ENCODE measurements at regions not wholly inside any gene's neighbourhood (a gene's known extent, or its start where the extent isn't known, plus 50 kb on each side); places are given as distances from the start of the nearest gene placed in this dataset.
A peak's percentile ranks its signal among the peaks of the same experiment; 100 is the strongest.

GRCh38 chr11:112762707-112763090 lies 198.5 kb upstream of the NCAM1 start:
- Histone ChIP-seq H3K4me3 (ENCODE audit: low read length in 2 of 2) (no peak overlapping the region), H2BK12ac (ENCODE audit: low read length) (no peak overlapping the region), H3K4ac (ENCODE audit: low read length) (no peak overlapping the region), H3K36me3 (replicated peaks in 1 of 2; ENCODE audit: control insufficient read depth in 2 of 2, insufficient read depth in 2 of 2, low read length in 2 of 2) (no peaks in the 10 kb centered on the region), H4K8ac (ENCODE audit: low read depth, low read length) (no peak overlapping the region), H2BK15ac (ENCODE audit: low read length) (no peak overlapping the region), H2AFZ (ENCODE audit: low read length) (no peak overlapping the region), H2AK5ac (ENCODE audit: low read depth, low read length) (no peak overlapping the region), H4K91ac (ENCODE audit: low read depth, low read length, poor library complexity) (no peak overlapping the region), H3K79me1 (ENCODE audit: low read depth, low read length) (no peaks in the 10 kb centered on the region), H3K9ac (ENCODE audit: low read depth, low read length, poor library complexity) (no peak overlapping the region), H3K14ac (ENCODE audit: low read length) (no peak overlapping the region), H3K9me3 (replicated peaks in 1 of 2; ENCODE audit: control insufficient read depth in 2 of 2, insufficient read depth in 1 of 2, low read depth in 1 of 2, low read length in 2 of 2) (peaks cover 0 to 1% of the 10 kb centered on the region in 2 donors), H3K23ac (ENCODE audit: low read depth, low read length, poor library complexity) (no peak overlapping the region), H3K27ac (replicated peaks; ENCODE audit: low read length) (no peak overlapping the region), H2BK120ac (ENCODE audit: low read depth, low read length) (no peak overlapping the region), H2BK5ac (ENCODE audit: low read length) (no peak overlapping the region), H3K18ac (ENCODE audit: low read length) (no peak overlapping the region), H3K27me3 (ENCODE audit: control insufficient read depth in 3 of 3, insufficient read depth in 3 of 3, low read depth in 1 of 3, low read length in 3 of 3) (no peaks in the 10 kb centered on the region), H3K4me1 (ENCODE audit: control insufficient read depth in 2 of 2, insufficient read depth in 1 of 2, low read depth in 1 of 2, low read length in 2 of 2) (peaks cover 0 to 5% of the 10 kb centered on the region in 2 donors), H3K4me2 (ENCODE audit: insufficient read depth, low read length, poor library complexity, severe bottlenecking) (no peak overlapping the region)
- no peak for DNase-seq (ENCODE audit: low spot score)
- WGBS, 2 donors (ENCODE audit: extremely low coverage in 2 of 2, insufficient read length in 2 of 2, insufficient replicate concordance in 1 of 2): no CpG with 5 or more reads among the region's 4 CpGs

GRCh38 chr11:112765337-112765736 lies 195.9 kb upstream of the NCAM1 start:
- no peak overlapping the region for H3K9ac ChIP-seq (ENCODE audit: low read depth, low read length, poor library complexity)
- no peak overlapping the region for H2BK15ac ChIP-seq (ENCODE audit: low read length)
- no peak overlapping the region for H4K8ac ChIP-seq (ENCODE audit: low read depth, low read length)
- peaks cover 0 to 1% of the 10 kb centered on the region in 2 donors for H3K9me3 ChIP-seq (replicated peaks in 1 of 2; ENCODE audit: control insufficient read depth in 2 of 2, insufficient read depth in 1 of 2, low read depth in 1 of 2, low read length in 2 of 2)
- no peak overlapping the region for H3K18ac ChIP-seq (ENCODE audit: low read length)
- peaks cover 0 to 2% of the 10 kb centered on the region in 2 donors for H3K4me1 ChIP-seq (ENCODE audit: control insufficient read depth in 2 of 2, insufficient read depth in 1 of 2, low read depth in 1 of 2, low read length in 2 of 2)
- no peaks in the 10 kb centered on the region for H3K36me3 ChIP-seq (replicated peaks in 1 of 2; ENCODE audit: control insufficient read depth in 2 of 2, insufficient read depth in 2 of 2, low read length in 2 of 2)
- no peaks in the 10 kb centered on the region for H3K79me1 ChIP-seq (ENCODE audit: low read depth, low read length)
- no peak for DNase-seq (ENCODE audit: low spot score)
- no peak overlapping the region for H3K4me2 ChIP-seq (ENCODE audit: insufficient read depth, low read length, poor library complexity, severe bottlenecking)
- H4K91ac ChIP-seq (ENCODE audit: low read depth, low read length, poor library complexity): no peak overlapping the region
- H2AK5ac ChIP-seq (ENCODE audit: low read depth, low read length): no peak overlapping the region
- H3K14ac ChIP-seq (ENCODE audit: low read length): no peak overlapping the region
- H2BK5ac ChIP-seq (ENCODE audit: low read length): no peak overlapping the region
- WGBS, 2 donors (ENCODE audit: extremely low coverage in 2 of 2, insufficient read length in 2 of 2, insufficient replicate concordance in 1 of 2): no CpG with 5 or more reads among the region's 5 CpGs
- H2AFZ ChIP-seq (ENCODE audit: low read length): no peak overlapping the region
- no peak overlapping the region for H3K4me3 ChIP-seq (ENCODE audit: low read length in 2 of 2)
- H3K27me3 ChIP-seq (ENCODE audit: control insufficient read depth in 3 of 3, insufficient read depth in 3 of 3, low read depth in 1 of 3, low read length in 3 of 3): no peaks in the 10 kb centered on the region
- no peak overlapping the region for H2BK12ac ChIP-seq (ENCODE audit: low read length)
- H3K23ac ChIP-seq (ENCODE audit: low read depth, low read length, poor library complexity): no peak overlapping the region
- H2BK120ac ChIP-seq (ENCODE audit: low read depth, low read length): no peak overlapping the region
- no peak overlapping the region for H3K4ac ChIP-seq (ENCODE audit: low read length)
- no peak overlapping the region for H3K27ac ChIP-seq (replicated peaks; ENCODE audit: low read length)

GRCh38 chr11:112769170-112769569 lies 192.1 kb upstream of the NCAM1 start:
- H3K36me3 ChIP-seq (replicated peaks in 1 of 2; ENCODE audit: control insufficient read depth in 2 of 2, insufficient read depth in 2 of 2, low read length in 2 of 2): no peaks in the 10 kb centered on the region
- no peaks in the 10 kb centered on the region for H3K27me3 ChIP-seq (ENCODE audit: control insufficient read depth in 3 of 3, insufficient read depth in 3 of 3, low read depth in 1 of 3, low read length in 3 of 3)
- no peak overlapping the region for H3K4me3 ChIP-seq (ENCODE audit: low read length in 2 of 2)
- H4K8ac ChIP-seq (ENCODE audit: low read depth, low read length): no peak overlapping the region
- H2AFZ ChIP-seq (ENCODE audit: low read length): no peak overlapping the region
- H3K27ac ChIP-seq (replicated peaks; ENCODE audit: low read length): no peak overlapping the region
- no peak overlapping the region for H3K4ac ChIP-seq (ENCODE audit: low read length)
- no peak overlapping the region for H2BK15ac ChIP-seq (ENCODE audit: low read length)
- peak overlapping the region; percentile 47 for H3K9ac ChIP-seq (ENCODE audit: low read depth, low read length, poor library complexity)
- no CpG with 5 or more reads among the region's 5 CpGs for WGBS, 2 donors (ENCODE audit: extremely low coverage in 2 of 2, insufficient read length in 2 of 2, insufficient replicate concordance in 1 of 2)
- H3K79me1 ChIP-seq (ENCODE audit: low read depth, low read length): no peaks in the 10 kb centered on the region
- H3K18ac ChIP-seq (ENCODE audit: low read length): peak overlapping the region; percentile 84
- H2BK5ac ChIP-seq (ENCODE audit: low read length): no peak overlapping the region
- no peak for DNase-seq (ENCODE audit: low spot score)
- H4K91ac ChIP-seq (ENCODE audit: low read depth, low read length, poor library complexity): no peak overlapping the region
- no peak overlapping the region for H3K23ac ChIP-seq (ENCODE audit: low read depth, low read length, poor library complexity)
- H3K4me2 ChIP-seq (ENCODE audit: insufficient read depth, low read length, poor library complexity, severe bottlenecking): no peak overlapping the region
- H2AK5ac ChIP-seq (ENCODE audit: low read depth, low read length): no peak overlapping the region
- no peak overlapping the region for H3K14ac ChIP-seq (ENCODE audit: low read length)
- peaks cover 0 to 1% of the 10 kb centered on the region in 2 donors for H3K9me3 ChIP-seq (replicated peaks in 1 of 2; ENCODE audit: control insufficient read depth in 2 of 2, insufficient read depth in 1 of 2, low read depth in 1 of 2, low read length in 2 of 2)
- no peak overlapping the region for H2BK12ac ChIP-seq (ENCODE audit: low read length)
- H3K4me1 ChIP-seq (ENCODE audit: control insufficient read depth in 2 of 2, insufficient read depth in 1 of 2, low read depth in 1 of 2, low read length in 2 of 2): no peaks in the 10 kb centered on the region
- H2BK120ac ChIP-seq (ENCODE audit: low read depth, low read length): no peak overlapping the region

- no peak overlapping the region for H2AK5ac ChIP-seq (ENCODE audit: low read depth, low read length)
- H3K9me3 ChIP-seq (replicated peaks in 1 of 2; ENCODE audit: control insufficient read depth in 2 of 2, insufficient read depth in 1 of 2, low read depth in 1 of 2, low read length in 2 of 2): peaks cover 0 to 1% of the 10 kb centered on the region in 2 donors
- H2BK5ac ChIP-seq (ENCODE audit: low read length): no peak overlapping the region
- H4K91ac ChIP-seq (ENCODE audit: low read depth, low read length, poor library complexity): no peak overlapping the region
- no peak overlapping the region for H3K4me3 ChIP-seq (ENCODE audit: low read length in 2 of 2)
- H3K27me3 ChIP-seq (ENCODE audit: control insufficient read depth in 3 of 3, insufficient read depth in 3 of 3, low read depth in 1 of 3, low read length in 3 of 3): no peaks in the 10 kb centered on the region
- H3K36me3 ChIP-seq (replicated peaks in 1 of 2; ENCODE audit: control insufficient read depth in 2 of 2, insufficient read depth in 2 of 2, low read length in 2 of 2): no peaks in the 10 kb centered on the region
- H3K9ac ChIP-seq (ENCODE audit: low read depth, low read length, poor library complexity): no peak overlapping the region
- no peak overlapping the region for H3K4ac ChIP-seq (ENCODE audit: low read length)
- no peak overlapping the region for H3K23ac ChIP-seq (ENCODE audit: low read depth, low read length, poor library complexity)
- H2BK15ac ChIP-seq (ENCODE audit: low read length): no peak overlapping the region
- no peak for DNase-seq (ENCODE audit: low spot score)
- no peak overlapping the region for H3K27ac ChIP-seq (replicated peaks; ENCODE audit: low read length)
- no peaks in the 10 kb centered on the region for H3K79me1 ChIP-seq (ENCODE audit: low read depth, low read length)
- no peak overlapping the region for H3K18ac ChIP-seq (ENCODE audit: low read length)
- no peaks in the 10 kb centered on the region for H3K4me1 ChIP-seq (ENCODE audit: control insufficient read depth in 2 of 2, insufficient read depth in 1 of 2, low read depth in 1 of 2, low read length in 2 of 2)
- no peak overlapping the region for H3K14ac ChIP-seq (ENCODE audit: low read length)
- WGBS, 2 donors (ENCODE audit: extremely low coverage in 2 of 2, insufficient read length in 2 of 2, insufficient replicate concordance in 1 of 2): no CpG with 5 or more reads among the region's 4 CpGs
- no peak overlapping the region for H3K4me2 ChIP-seq (ENCODE audit: insufficient read depth, low read length, poor library complexity, severe bottlenecking)
- no peak overlapping the region for H2AFZ ChIP-seq (ENCODE audit: low read length)
- no peak overlapping the region for H2BK12ac ChIP-seq (ENCODE audit: low read length)
- H4K8ac ChIP-seq (ENCODE audit: low read depth, low read length): no peak overlapping the region
- no peak overlapping the region for H2BK120ac ChIP-seq (ENCODE audit: low read depth, low read length)
These were observed 191.6 kb upstream of the NCAM1 start for GRCh38 chr11:112769584-112769983.

Measured in neuronal stem cell (in vitro differentiated cells).